Fibroblast of pulmonary artery (primary cell): ENCODE measurements at regions not wholly inside any gene's neighbourhood (a gene's known extent, or its start where the extent isn't known, plus 50 kb on each side); places are given as distances from the start of the nearest gene placed in this dataset.
A peak's percentile ranks its signal among the peaks of the same experiment; 100 is the strongest.
"Not testable (repeated sequence)": the region's sequence is repeated elsewhere in the genome, so short reads cannot be mapped to it uniquely, and the experiment has no call there.

Experiments used
- DNase-seq: peaks from one replicate; pipeline ENCODE4 v3.0.0-alpha.2; 2010; ENCODE audit warnings: low read depth
- H3K4me3 ChIP-seq: replicated peaks from 2 replicates; pipeline ENCODE4 v1.5.1; 2011; ENCODE audit warnings: low read depth, mild to moderate bottlenecking, control low read depth, low read length, moderate library complexity
- CTCF ChIP-seq: IDR thresholded peaks from 2 replicates; pipeline ENCODE4 v1.5.1; 2011; ENCODE audit warnings: mild to moderate bottlenecking, control low read depth, low read length, inconsistent platforms; ENCODE audit errors: missing control alignments

GRCh38 chr12:95384785-95385184 is 89.2 kb upstream of the METAP2 start:
- no peak for DNase-seq
- no peak for TF ChIP-seq CTCF
- H3K4me3 ChIP-seq, result no peak overlapping the region

GRCh38 chr12:95385246-95386035 is 88.5 kb upstream of the METAP2 start:
- peak overlapping the region; percentile 50 for H3K4me3 ChIP-seq
- peak; percentile 60 for DNase-seq
- no peak for TF ChIP-seq CTCF

GRCh38 chr12:95386051-95386450 is 87.9 kb upstream of the METAP2 start:
- no peak for DNase-seq
- TF ChIP-seq CTCF, result no peak
- H3K4me3 ChIP-seq, result peak overlapping the region; percentile 50

- not testable (repeated sequence) for H3K4me3 ChIP-seq, DNase-seq
Observed at GRCh38 chr12:95388260-95388659, 85.7 kb upstream of the METAP2 start.

- DNase-seq, result no peak
- no peak overlapping the region for H3K4me3 ChIP-seq
- no peak for TF ChIP-seq CTCF
Observed at GRCh38 chr12:95390192-95390591, 83.8 kb upstream of the METAP2 start.

- TF ChIP-seq CTCF, result no peak
- DNase-seq, result no peak
- no peak overlapping the region for H3K4me3 ChIP-seq
Observed at GRCh38 chr12:95390932-95391331, 83.0 kb upstream of the METAP2 start.

GRCh38 chr12:95393191-95393790 is 80.7 kb upstream of the METAP2 start:
- no peak overlapping the region for H3K4me3 ChIP-seq
- TF ChIP-seq CTCF, result no peak
- no peak for DNase-seq
